Epithelial cell of proximal tubule (primary cell): ENCODE measurements at regions not wholly inside any gene's neighbourhood (a gene's known extent, or its start where the extent isn't known, plus 50 kb on each side); places are given as distances from the start of the nearest gene placed in this dataset.
"Not testable (repeated sequence)": the region's sequence is repeated elsewhere in the genome, so short reads cannot be mapped to it uniquely, and the experiment has no call there.

Experiments used
- DNase-seq: peaks from one replicate; pipeline ENCODE4 v3.0.0-alpha.2; 2011; ENCODE audit warnings: low read depth
- H3K4me3 ChIP-seq: 2 replicates; pipeline ENCODE4 v1.5.1; 2011; ENCODE audit warnings: low read depth, mild to moderate bottlenecking, low read length
- CTCF ChIP-seq: conservative IDR thresholded peaks from 2 replicates; pipeline ENCODE4 v1.5.1; 2012; ENCODE audit warnings: low read depth, mild to moderate bottlenecking, low read length

GRCh38 chr15:20106026-20106425 is 435.6 kb downstream of the GOLGA6L6 start:
- no peak overlapping the region for H3K4me3 ChIP-seq
- no peak for DNase-seq
- TF ChIP-seq CTCF: no peak

DNA sequence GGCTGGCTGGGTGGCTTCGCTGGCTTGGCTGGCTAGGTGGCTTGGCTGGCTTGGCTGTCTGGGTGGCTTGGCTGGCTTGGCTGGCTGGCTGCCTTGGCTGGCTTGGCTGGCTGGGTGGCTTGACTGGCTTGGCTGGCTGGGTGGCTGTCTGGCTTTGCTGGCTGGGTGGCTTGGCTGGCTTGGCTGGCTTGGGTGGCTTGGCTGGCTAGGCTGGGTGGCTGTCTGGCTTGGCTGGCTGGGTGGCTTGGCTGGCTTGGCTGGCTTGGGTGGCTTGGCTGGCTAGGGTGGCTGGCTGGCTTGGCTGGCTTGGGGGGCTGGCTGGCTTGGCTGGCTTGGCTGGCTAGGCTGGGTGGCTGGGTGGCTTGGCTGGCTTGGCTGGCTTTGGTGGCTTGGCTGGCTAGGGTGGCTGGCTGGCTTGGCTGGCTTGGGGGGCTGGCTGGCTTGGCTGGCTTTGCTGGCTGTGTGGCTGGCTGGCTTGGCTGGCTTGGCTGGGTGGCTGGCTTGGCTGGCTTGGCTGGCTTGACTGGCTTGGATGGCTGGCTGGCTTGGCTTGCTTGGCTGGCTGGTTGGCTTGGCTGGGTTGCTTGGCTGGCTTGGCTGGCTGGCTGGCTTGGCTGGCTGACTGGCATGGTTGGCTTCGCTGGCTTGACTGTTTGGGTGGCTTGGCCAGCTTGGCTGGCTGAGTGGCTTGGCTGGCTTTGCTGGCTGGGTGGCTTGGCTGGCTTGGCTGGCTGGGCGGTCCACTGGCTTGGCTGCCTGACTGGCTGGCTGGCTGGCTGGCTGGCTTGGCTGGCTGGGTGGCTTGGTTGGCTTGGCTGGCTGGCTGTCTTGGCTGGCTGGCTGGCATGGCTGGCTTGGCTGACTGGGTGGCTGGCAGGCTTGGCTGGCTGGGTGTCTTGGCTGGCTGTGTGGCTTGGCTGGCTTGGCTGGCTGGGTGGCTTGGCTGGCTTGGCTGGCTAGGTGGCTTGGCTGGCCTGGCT is 436.3 kb downstream of the GOLGA6L6 start:
- not testable (repeated sequence) for H3K4me3 ChIP-seq, DNase-seq

GRCh38 chr15:20104551-20104950 is 437.0 kb downstream of the GOLGA6L6 start:
- not testable (repeated sequence) for H3K4me3 ChIP-seq, DNase-seq

DNA sequence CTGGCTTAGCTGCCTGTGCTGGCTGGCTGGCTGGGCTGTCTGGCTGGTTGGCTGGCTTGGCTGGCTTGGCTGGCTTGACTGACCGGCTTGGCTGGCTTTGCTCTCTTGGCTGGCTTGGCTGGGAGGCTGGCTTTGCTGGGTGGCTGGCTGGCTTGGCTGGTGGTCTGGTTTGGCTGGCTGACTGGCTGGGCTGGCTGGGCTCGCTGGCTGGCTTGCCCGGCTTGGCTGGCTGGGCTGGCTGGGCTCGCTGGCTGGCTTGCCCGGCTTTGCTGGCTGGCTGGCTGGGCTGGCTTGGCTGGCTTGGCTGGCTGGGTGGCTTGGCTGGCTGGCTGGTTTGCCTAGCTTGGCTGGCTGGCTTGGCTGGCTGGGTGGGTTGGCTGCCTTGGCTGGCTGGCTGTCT is 438.7 kb downstream of the GOLGA6L6 start:
- not testable (repeated sequence) for DNase-seq

GRCh38 chr15:20102209-20102608 is 439.4 kb downstream of the GOLGA6L6 start:
- H3K4me3 ChIP-seq, DNase-seq: not testable (repeated sequence)

More for the DNA sequence above, 438.7 kb downstream of the GOLGA6L6 start:
- not testable (repeated sequence) for H3K4me3 ChIP-seq

DNA sequence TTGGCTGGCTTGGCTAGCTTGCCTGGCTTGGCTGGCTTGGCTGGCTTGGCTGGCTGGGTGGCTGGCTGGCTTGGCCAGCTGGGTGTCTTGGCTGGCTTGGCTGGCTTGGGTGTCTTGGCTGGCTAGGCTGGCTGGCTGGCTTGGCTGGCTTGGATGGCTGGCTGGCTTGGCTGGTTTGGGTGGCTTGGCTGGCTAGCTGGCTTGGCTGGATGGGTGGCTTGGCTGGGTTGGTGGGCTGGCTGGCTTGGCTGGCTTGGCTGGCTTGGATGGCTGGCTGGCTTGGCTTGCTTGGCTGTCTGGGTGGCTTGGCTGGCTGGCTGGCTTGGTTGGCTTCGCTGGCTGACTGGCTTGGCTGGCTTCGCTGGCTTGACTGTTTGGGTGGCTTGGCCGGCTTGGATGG is 440.3 kb downstream of the GOLGA6L6 start:
- DNase-seq, H3K4me3 ChIP-seq: not testable (repeated sequence)

- H3K4me3 ChIP-seq, DNase-seq: not testable (repeated sequence)
Observed at GRCh38 chr15:20100604-20101270, 440.9 kb downstream of the GOLGA6L6 start.

- not testable (repeated sequence) for DNase-seq, H3K4me3 ChIP-seq
Observed at GRCh38 chr15:20095699-20096303, 445.8 kb downstream of the GOLGA6L6 start.

- H3K4me3 ChIP-seq, DNase-seq: not testable (repeated sequence)
Observed at GRCh38 chr15:20089541-20089940, 452.1 kb downstream of the GOLGA6L6 start.

DNA sequence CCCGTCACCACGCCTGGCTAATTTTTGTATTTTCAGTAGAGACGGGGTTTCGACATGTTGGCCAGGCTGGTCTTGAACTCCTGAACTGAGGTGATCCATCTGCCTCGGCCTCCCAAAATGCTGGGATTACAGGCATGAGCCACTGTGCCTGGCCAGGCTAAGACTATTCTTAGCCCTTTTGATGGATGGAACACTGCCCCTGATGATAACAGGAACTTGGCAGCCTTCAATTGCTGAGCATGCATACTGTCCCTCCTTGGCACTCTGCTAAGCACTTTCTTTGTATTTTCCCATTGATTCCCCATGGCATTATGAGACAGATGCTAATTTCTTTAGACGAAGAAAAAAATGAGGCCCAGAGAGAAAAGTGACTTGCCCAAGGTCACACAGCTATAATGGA is 457.6 kb downstream of the GOLGA6L6 start:
- H3K4me3 ChIP-seq, DNase-seq: not testable (repeated sequence)

DNA sequence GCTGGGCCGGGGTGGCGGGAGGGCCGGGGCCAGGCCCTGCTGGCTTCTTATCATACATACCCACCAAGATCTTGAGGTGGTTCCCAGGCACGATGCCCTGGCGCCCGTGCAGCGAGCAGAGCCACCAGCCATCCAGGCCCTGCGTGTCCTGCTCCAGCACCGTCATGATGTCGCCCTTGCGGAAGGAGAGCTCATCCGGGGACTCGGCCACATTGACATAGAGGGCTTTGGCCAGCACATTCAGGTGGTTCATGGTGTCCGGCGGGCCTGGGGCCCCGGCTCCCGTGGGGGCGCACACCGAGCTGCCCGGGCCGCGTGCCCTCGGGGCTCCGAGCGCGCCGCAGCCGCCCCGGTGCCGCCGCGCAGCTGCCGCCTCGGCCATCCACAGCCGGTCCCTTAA is 467.5 kb downstream of the GOLGA6L6 start:
- H3K4me3 ChIP-seq: not testable (repeated sequence)

GRCh38 chr15:20069043-20069442 is 472.6 kb downstream of the GOLGA6L6 start:
- H3K4me3 ChIP-seq, DNase-seq: not testable (repeated sequence)

More for the DNA sequence above, 467.5 kb downstream of the GOLGA6L6 start:
- not testable (repeated sequence) for DNase-seq

- not testable (repeated sequence) for DNase-seq, H3K4me3 ChIP-seq
Observed at GRCh38 chr15:20066173-20066572, 475.4 kb downstream of the GOLGA6L6 start.

- not testable (repeated sequence) for DNase-seq, H3K4me3 ChIP-seq
Observed at GRCh38 chr15:20065508-20065907, 476.1 kb downstream of the GOLGA6L6 start.

- H3K4me3 ChIP-seq, DNase-seq: not testable (repeated sequence)
Observed at GRCh38 chr15:20063167-20063566, 478.4 kb downstream of the GOLGA6L6 start.

GRCh38 chr15:20060838-20061237 is 480.8 kb downstream of the GOLGA6L6 start:
- not testable (repeated sequence) for DNase-seq, H3K4me3 ChIP-seq

- H3K4me3 ChIP-seq, DNase-seq: not testable (repeated sequence)
Observed at GRCh38 chr15:20056871-20057270, 484.7 kb downstream of the GOLGA6L6 start.

GRCh38 chr15:20055921-20056320 is 485.7 kb downstream of the GOLGA6L6 start:
- not testable (repeated sequence) for H3K4me3 ChIP-seq

More at GRCh38 chr15:20055921-20056320, 485.7 kb downstream of the GOLGA6L6 start:
- not testable (repeated sequence) for DNase-seq
